Parathyroid adenoma (tissue), 2 donors: ENCODE measurements at regions not wholly inside any gene's neighbourhood (a gene's known extent, or its start where the extent isn't known, plus 50 kb on each side); places are given as distances from the start of the nearest gene placed in this dataset.

Source experiments
- H2AFZ ChIP-seq: fragments of 300-600 bp; sonication (generic); one replicate; pipeline ENCODE4 v1.7.0; 2017; ENCODE audit warnings: antibody characterized with exemption, mild to moderate bottlenecking
- H3K27ac ChIP-seq: fragments of 300-600 bp; sonication (generic); one replicate; pipeline ENCODE4 v1.7.0; 2017
- H3K27me3 ChIP-seq: fragments of 300-600 bp; sonication (generic); one replicate; pipeline ENCODE4 v1.7.0; 2017; ENCODE audit warnings: low read length; ENCODE audit not compliant: control insufficient read depth, insufficient read depth
- H3K36me3 ChIP-seq: fragments of 300-600 bp; sonication (generic); one replicate; pipeline ENCODE4 v1.7.0; 2017; ENCODE audit warnings: low read length; ENCODE audit not compliant: control insufficient read depth, insufficient read depth
- H3K4me1 ChIP-seq: fragments of 300-600 bp; sonication (generic); one replicate; pipeline ENCODE4 v1.7.0; 2017; ENCODE audit warnings: control low read depth
- H3K4me2 ChIP-seq: fragments of 300-600 bp; sonication (generic); one replicate; pipeline ENCODE4 v1.7.0; 2017; ENCODE audit warnings: low read length
- H3K4me3 ChIP-seq: fragments of 300-600 bp; sonication (generic); one replicate; pipeline ENCODE4 v1.7.0; 2017; ENCODE audit warnings: low read depth, low read length
- H3K79me2 ChIP-seq: fragments of 300-600 bp; sonication (generic); one replicate; pipeline ENCODE4 v1.7.0; 2017; ENCODE audit warnings: control low read depth
- H3K9ac ChIP-seq: fragments of 300-600 bp; sonication (generic); one replicate; pipeline ENCODE4 v1.7.0; 2017; ENCODE audit warnings: mild to moderate bottlenecking
- H3K9me3 ChIP-seq: fragments of 300-600 bp; sonication (generic); one replicate; pipeline ENCODE4 v1.7.0; 2017; ENCODE audit warnings: low read length; ENCODE audit not compliant: control insufficient read depth
- TF ChIP-seq, protein P1 (sequence below): fragments of 300-600 bp; sonication (generic); IDR thresholded peaks from one replicate; pipeline ENCODE4 v1.7.0; 2017; ENCODE audit warnings: antibody characterized with exemption, mild to moderate bottlenecking
- donor health status: primary hyperparathyroidism.

DNA sequence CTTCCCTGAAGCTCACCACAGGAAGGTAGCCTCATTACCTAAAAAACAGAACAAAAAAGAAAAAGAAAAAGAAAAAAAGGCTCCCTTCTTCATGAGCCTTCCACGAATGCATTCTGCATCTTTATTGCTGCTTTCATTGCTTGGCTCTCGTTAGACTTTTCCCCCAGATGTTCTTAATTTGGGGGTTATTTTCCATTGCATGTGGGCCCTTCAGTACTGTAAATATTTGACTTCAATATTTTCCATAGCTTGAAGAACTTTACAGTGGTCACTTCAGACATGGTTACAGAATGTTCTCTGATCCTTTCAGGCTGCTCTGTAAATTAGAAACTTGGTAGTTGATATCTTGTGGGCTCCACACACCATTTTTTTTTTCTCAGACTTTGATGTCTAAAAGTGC, 65.6 kb upstream of the COPS8 start:
- Histone ChIP-seq H3K4me3 (no peak overlapping the region), H2AFZ (no peak overlapping the region), H3K79me2 (no peaks in the 10 kb centered on the region), H3K4me2 (no peak overlapping the region), H3K27me3 (no peaks in the 10 kb centered on the region), H3K4me1 (no peaks in the 10 kb centered on the region), H3K9me3 (no peaks in the 10 kb centered on the region), H3K27ac (no peak overlapping the region), H3K9ac (no peak overlapping the region), H3K36me3 (no peaks in the 10 kb centered on the region)
- TF ChIP-seq, protein P1, sequence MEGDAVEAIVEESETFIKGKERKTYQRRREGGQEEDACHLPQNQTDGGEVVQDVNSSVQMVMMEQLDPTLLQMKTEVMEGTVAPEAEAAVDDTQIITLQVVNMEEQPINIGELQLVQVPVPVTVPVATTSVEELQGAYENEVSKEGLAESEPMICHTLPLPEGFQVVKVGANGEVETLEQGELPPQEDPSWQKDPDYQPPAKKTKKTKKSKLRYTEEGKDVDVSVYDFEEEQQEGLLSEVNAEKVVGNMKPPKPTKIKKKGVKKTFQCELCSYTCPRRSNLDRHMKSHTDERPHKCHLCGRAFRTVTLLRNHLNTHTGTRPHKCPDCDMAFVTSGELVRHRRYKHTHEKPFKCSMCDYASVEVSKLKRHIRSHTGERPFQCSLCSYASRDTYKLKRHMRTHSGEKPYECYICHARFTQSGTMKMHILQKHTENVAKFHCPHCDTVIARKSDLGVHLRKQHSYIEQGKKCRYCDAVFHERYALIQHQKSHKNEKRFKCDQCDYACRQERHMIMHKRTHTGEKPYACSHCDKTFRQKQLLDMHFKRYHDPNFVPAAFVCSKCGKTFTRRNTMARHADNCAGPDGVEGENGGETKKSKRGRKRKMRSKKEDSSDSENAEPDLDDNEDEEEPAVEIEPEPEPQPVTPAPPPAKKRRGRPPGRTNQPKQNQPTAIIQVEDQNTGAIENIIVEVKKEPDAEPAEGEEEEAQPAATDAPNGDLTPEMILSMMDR = no peak

DNA sequence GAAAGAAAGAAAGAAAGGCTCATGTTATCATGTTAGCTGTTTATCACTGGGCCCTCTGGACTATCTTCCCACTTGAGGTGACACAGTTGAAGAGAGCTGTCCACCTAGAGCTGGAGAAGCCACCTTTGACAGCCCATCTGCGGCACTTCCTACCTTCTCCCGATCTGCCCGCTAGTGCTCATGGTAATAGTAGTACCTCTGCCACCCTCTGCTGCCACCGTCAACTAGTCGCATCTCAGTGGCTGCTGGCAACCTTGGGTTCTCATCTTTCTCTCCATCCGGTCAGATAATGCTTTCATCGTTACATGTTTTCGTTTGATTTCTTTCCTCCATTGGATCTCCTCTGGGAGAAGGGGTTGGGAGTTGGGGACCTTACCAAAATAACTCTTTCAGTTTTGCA, 63.2 kb upstream of the COPS8 start:
- no peaks in the 10 kb centered on the region for H3K36me3 ChIP-seq
- no peak overlapping the region for H3K4me3 ChIP-seq
- no peak overlapping the region for H3K27ac ChIP-seq

DNA sequence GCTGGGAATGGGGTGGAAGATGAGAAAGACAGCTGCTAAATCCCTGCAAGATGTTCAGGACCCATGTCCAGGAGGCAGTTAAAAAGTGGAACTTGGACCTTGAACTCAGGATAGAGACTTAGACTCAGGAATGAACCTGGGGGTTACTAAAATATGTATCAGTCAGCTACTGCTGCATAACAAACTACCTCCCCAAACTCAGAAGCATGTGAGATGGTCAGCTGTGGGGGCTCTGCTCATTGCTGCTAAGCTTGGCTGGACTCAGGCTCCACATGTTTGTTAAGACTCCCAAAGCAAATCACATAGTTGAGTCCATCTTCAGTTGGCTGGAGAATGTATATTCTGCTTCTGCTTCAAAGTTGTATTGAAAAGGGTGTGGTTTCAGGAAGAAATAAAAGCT, 61.4 kb upstream of the COPS8 start:
- no peaks in the 10 kb centered on the region for H3K36me3 ChIP-seq
- H3K4me3 ChIP-seq = no peak overlapping the region
- no peaks in the 10 kb centered on the region for H3K4me1 ChIP-seq
- no peak overlapping the region for H2AFZ ChIP-seq
- H3K79me2 ChIP-seq = no peaks in the 10 kb centered on the region
- no peak overlapping the region for H3K27ac ChIP-seq
- no peaks in the 10 kb centered on the region for H3K27me3 ChIP-seq
- H3K9me3 ChIP-seq = no peaks in the 10 kb centered on the region
- H3K9ac ChIP-seq = no peak overlapping the region
- no peak overlapping the region for H3K4me2 ChIP-seq
- TF ChIP-seq, protein P1 = no peak

More for the DNA sequence above, 63.2 kb upstream of the COPS8 start:
- Histone ChIP-seq H3K9ac (no peak overlapping the region), H3K4me1 (no peaks in the 10 kb centered on the region), H3K79me2 (no peaks in the 10 kb centered on the region), H3K4me2 (no peak overlapping the region), H3K9me3 (no peaks in the 10 kb centered on the region), H2AFZ (no peak overlapping the region), H3K27me3 (no peaks in the 10 kb centered on the region)
- TF ChIP-seq, protein P1 = no peak

DNA sequence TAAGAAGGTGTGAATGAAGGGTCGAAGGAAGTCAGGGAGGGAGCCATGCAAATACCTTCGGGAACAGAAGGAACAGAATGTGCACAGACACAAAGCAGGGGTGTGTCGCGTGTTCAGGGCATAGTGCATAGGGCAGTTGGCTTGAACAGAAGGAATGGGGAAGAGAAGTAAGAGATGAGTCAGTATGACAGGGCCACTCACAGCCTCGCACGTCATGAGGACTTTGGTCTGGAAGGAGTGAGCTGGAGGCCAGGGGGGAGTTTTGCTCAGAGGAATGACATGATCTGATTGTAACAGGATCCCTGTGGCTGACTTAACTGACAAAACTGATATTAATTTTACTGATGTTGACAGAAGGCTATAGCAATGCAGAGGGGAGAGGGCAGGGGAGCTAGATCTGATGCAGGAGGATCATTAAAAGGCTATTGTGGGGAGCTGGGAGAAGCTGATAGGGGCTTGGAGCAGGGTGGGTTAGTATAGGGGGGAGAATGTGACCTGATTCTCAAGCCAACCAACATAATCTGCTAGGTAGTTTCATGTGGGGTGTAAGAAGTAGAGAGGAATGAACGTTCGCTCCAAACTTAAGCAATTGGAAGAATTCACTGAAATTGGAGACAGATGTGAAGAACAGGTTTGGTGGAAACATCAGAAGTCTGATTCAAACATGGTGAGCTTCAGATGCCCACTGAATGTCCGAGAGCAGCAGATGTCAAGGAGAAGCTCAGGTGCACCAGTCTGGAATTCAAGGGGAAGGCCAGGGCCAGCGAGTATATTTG, 60.4 kb upstream of the COPS8 start:
- no peak overlapping the region for H3K4me3 ChIP-seq
- H2AFZ ChIP-seq = no peak overlapping the region
- no peak overlapping the region for H3K27ac ChIP-seq
- H3K4me2 ChIP-seq = no peak overlapping the region
- no peaks in the 10 kb centered on the region for H3K4me1 ChIP-seq
- H3K9ac ChIP-seq = no peak overlapping the region
- no peaks in the 10 kb centered on the region for H3K36me3 ChIP-seq
- H3K27me3 ChIP-seq = no peaks in the 10 kb centered on the region
- H3K79me2 ChIP-seq = no peaks in the 10 kb centered on the region
- H3K9me3 ChIP-seq = no peaks in the 10 kb centered on the region
- TF ChIP-seq, protein P1 = no peak
